SK-N-MC (cell line): ENCODE measurements at regions not wholly inside any gene's neighbourhood (a gene's known extent, or its start where the extent isn't known, plus 50 kb on each side); places are given as distances from the start of the nearest gene placed in this dataset.
"Not testable (repeated sequence)": the region's sequence is repeated elsewhere in the genome, so short reads cannot be mapped to it uniquely, and the experiment has no call there.

ENCODE experiments used
- DNase-seq: peaks from one replicate; pipeline ENCODE4 v3.0.0-alpha.2; 2011; ENCODE audit warnings: low read depth, low spot score
- H3K27ac ChIP-seq: fragments of 200-600 bp; sonication (generic); 2 replicates; pipeline ENCODE4 v1.5.1; 2016; ENCODE audit warnings: mixed run types
- H3K36me3 ChIP-seq: fragments of 200-600 bp; sonication (generic); 2 replicates; pipeline ENCODE4 v1.6.1; 2017; ENCODE audit warnings: antibody characterized with exemption, low read length, mixed read lengths; ENCODE audit not compliant: insufficient read depth
- H3K4me3 ChIP-seq: fragments of 200-600 bp; sonication (generic); 2 replicates; pipeline ENCODE4 v1.5.1; 2016
- H3K9ac ChIP-seq: fragments of 200-600 bp; sonication (generic); 2 replicates; pipeline ENCODE4 v1.8.0; 2017; ENCODE audit warnings: mixed run types, mixed read lengths; ENCODE audit not compliant: insufficient read length
- H3K9me3 ChIP-seq: fragments of 200-600 bp; sonication (generic); 2 replicates; pipeline ENCODE4 v1.6.1; 2017; ENCODE audit warnings: low read depth, mild to moderate bottlenecking, antibody characterized with exemption, low read length, moderate library complexity, mixed read lengths
- EZH2 ChIP-seq: fragments of 200-600 bp; sonication (generic); IDR thresholded peaks from one replicate; pipeline ENCODE4 v1.6.1; 2017; ENCODE audit warnings: antibody characterized with exemption
- FOXP2 ChIP-seq: optimal IDR thresholded peaks from 2 replicates; pipeline ENCODE3; 2011; ENCODE audit warnings: mild to moderate bottlenecking, moderate library complexity; ENCODE audit not compliant: insufficient read depth; ENCODE audit errors: extremely low read length, control extremely low read depth
- POLR2AphosphoS5 ChIP-seq: IDR thresholded peaks from 2 replicates; pipeline ENCODE4 v1.6.1; 2012; ENCODE audit warnings: mild to moderate bottlenecking, low read depth, low read length, borderline replicate concordance

- H3K4me3 ChIP-seq, result no peak overlapping the region
- no peak overlapping the region for H3K27ac ChIP-seq
- no peaks in the 10 kb centered on the region for H3K36me3 ChIP-seq
- TF ChIP-seq EZH2 (no peak), POLR2AphosphoS5 (no peak), FOXP2 (no peak)
- no peak overlapping the region for H3K9ac ChIP-seq
- no peaks in the 10 kb centered on the region for H3K9me3 ChIP-seq
- no peak for DNase-seq
Measured at GRCh38 chr5:116778651-116779280, 204.1 kb upstream of the SEMA6A start.

- no peak overlapping the region for H3K9ac ChIP-seq
- no peak for DNase-seq
- H3K9me3 ChIP-seq, result no peaks in the 10 kb centered on the region
- no peak overlapping the region for H3K4me3 ChIP-seq
- TF ChIP-seq EZH2 (no peak), POLR2AphosphoS5 (no peak), FOXP2 (no peak)
- H3K36me3 ChIP-seq, result no peaks in the 10 kb centered on the region
- H3K27ac ChIP-seq, result no peak overlapping the region
Measured at GRCh38 chr5:116778032-116778431, 203.4 kb upstream of the SEMA6A start.

GRCh38 chr5:116773926-116774325 is 199.3 kb upstream of the SEMA6A start:
- Histone ChIP-seq H3K9ac (no peak overlapping the region), H3K36me3 (no peaks in the 10 kb centered on the region), H3K27ac (no peak overlapping the region), H3K9me3 (no peaks in the 10 kb centered on the region), H3K4me3 (no peak overlapping the region)
- no peak for DNase-seq
- TF ChIP-seq FOXP2, result no peak
- no peak for TF ChIP-seq EZH2

- Histone ChIP-seq H3K36me3 (no peaks in the 10 kb centered on the region), H3K27ac (no peak overlapping the region), H3K4me3 (no peak overlapping the region), H3K9me3 (no peaks in the 10 kb centered on the region), H3K9ac (no peak overlapping the region)
- DNase-seq, result no peak
- no peak for TF ChIP-seq EZH2
- TF ChIP-seq FOXP2, result no peak
- no peak for TF ChIP-seq POLR2AphosphoS5
Measured at GRCh38 chr5:116772806-116773205, 198.2 kb upstream of the SEMA6A start.

GRCh38 chr5:116772152-116772501 is 197.5 kb upstream of the SEMA6A start:
- no peaks in the 10 kb centered on the region for H3K36me3 ChIP-seq
- TF ChIP-seq EZH2 (no peak), POLR2AphosphoS5 (no peak), FOXP2 (no peak)
- no peak overlapping the region for H3K9ac ChIP-seq
- H3K27ac ChIP-seq, result no peak overlapping the region
- H3K4me3 ChIP-seq, result no peak overlapping the region
- no peaks in the 10 kb centered on the region for H3K9me3 ChIP-seq
- no peak for DNase-seq

- no peaks in the 10 kb centered on the region for H3K36me3 ChIP-seq
- no peak overlapping the region for H3K27ac ChIP-seq
- DNase-seq, result no peak
- TF ChIP-seq EZH2 (no peak), POLR2AphosphoS5 (no peak), FOXP2 (no peak)
- H3K9me3 ChIP-seq, result no peaks in the 10 kb centered on the region
- no peak overlapping the region for H3K4me3 ChIP-seq
- H3K9ac ChIP-seq, result no peak overlapping the region
Measured at GRCh38 chr5:116771466-116772151, 197.0 kb upstream of the SEMA6A start.

GRCh38 chr5:116769953-116770352 is 195.3 kb upstream of the SEMA6A start:
- H3K9ac ChIP-seq, DNase-seq, H3K27ac ChIP-seq, H3K4me3 ChIP-seq, H3K36me3 ChIP-seq, H3K9me3 ChIP-seq: not testable (repeated sequence)

GRCh38 chr5:116769470-116769869 is 194.8 kb upstream of the SEMA6A start:
- Histone ChIP-seq H3K27ac (no peak overlapping the region), H3K9ac (no peak overlapping the region), H3K36me3 (no peaks in the 10 kb centered on the region), H3K4me3 (no peak overlapping the region), H3K9me3 (no peaks in the 10 kb centered on the region)
- no peak for TF ChIP-seq FOXP2
- TF ChIP-seq EZH2, result no peak
- TF ChIP-seq POLR2AphosphoS5, result no peak
- no peak for DNase-seq

- Histone ChIP-seq H3K4me3 (0 out of 2 replicates have a peak overlapping the region, but pooled peaks have one; percentile 42), H3K27ac (peak overlapping the region; percentile 62; the same call in 1 of the 2 replicates), H3K9ac (no peak overlapping the region), H3K9me3 (no peaks in the 10 kb centered on the region), H3K36me3 (no peaks in the 10 kb centered on the region)
- peak; percentile 22 for DNase-seq
- TF ChIP-seq EZH2 (no peak), POLR2AphosphoS5 (no peak), FOXP2 (no peak)
Measured at GRCh38 chr5:116766470-116766947, 191.9 kb upstream of the SEMA6A start.
